ENCODE measurements at regions not wholly inside any gene's neighbourhood (a gene's known extent, or its start where the extent isn't known, plus 50 kb on each side); places are given as distances from the start of the nearest gene placed in this dataset.

GRCh38 chr5:8239646-8240045 lies 370.7 kb downstream of the MTRR start:
- H3K27me3 Mint-ChIP-seq (ENCODE audit: unreplicated experiment) = no peaks in the 10 kb centered on the region
- no peak overlapping the region for H3K27ac Mint-ChIP-seq (ENCODE audit: unreplicated experiment)
- no peak overlapping the region for H3K4me3 Mint-ChIP-seq (ENCODE audit: unreplicated experiment)
- H3K9me3 Mint-ChIP-seq (ENCODE audit: unreplicated experiment) = no peaks in the 10 kb centered on the region
- TF ChIP-seq, protein P1, sequence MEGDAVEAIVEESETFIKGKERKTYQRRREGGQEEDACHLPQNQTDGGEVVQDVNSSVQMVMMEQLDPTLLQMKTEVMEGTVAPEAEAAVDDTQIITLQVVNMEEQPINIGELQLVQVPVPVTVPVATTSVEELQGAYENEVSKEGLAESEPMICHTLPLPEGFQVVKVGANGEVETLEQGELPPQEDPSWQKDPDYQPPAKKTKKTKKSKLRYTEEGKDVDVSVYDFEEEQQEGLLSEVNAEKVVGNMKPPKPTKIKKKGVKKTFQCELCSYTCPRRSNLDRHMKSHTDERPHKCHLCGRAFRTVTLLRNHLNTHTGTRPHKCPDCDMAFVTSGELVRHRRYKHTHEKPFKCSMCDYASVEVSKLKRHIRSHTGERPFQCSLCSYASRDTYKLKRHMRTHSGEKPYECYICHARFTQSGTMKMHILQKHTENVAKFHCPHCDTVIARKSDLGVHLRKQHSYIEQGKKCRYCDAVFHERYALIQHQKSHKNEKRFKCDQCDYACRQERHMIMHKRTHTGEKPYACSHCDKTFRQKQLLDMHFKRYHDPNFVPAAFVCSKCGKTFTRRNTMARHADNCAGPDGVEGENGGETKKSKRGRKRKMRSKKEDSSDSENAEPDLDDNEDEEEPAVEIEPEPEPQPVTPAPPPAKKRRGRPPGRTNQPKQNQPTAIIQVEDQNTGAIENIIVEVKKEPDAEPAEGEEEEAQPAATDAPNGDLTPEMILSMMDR (IDR thresholded peaks at IDR 0.05; ENCODE audit: partially characterized antibody, unreplicated experiment) = no peak
- H3K36me3 Mint-ChIP-seq (ENCODE audit: unreplicated experiment) = peaks cover 6% of the 10 kb centered on the region
- peaks cover 8% of the 10 kb centered on the region for H3K4me1 Mint-ChIP-seq (ENCODE audit: low read depth, unreplicated experiment)
- no peak for DNase-seq

DNA sequence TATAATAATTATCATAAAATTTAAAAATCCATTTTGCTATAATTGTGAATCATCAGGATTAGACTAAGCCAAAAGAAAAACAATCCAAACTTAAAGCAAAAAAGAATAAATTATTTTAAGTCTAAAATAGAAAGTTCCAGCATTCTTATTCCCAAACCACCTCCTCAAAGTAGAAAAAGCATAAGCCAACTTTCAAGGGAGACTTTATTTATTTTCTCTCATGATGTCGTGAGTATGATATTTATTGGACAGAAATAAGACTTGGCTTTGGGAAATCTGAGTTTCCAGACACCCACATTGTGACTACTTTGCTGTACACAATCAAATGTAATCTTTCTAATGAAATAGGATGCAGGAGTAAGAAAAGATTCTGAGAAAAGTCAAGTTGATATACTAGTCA lies 372.1 kb downstream of the MTRR start:
- Mint-ChIP-seq H3K27ac (ENCODE audit: unreplicated experiment) (no peak overlapping the region), H3K4me1 (ENCODE audit: low read depth, unreplicated experiment) (peaks cover 8% of the 10 kb centered on the region)
- TF ChIP-seq, protein P1 (IDR thresholded peaks at IDR 0.05; ENCODE audit: partially characterized antibody, unreplicated experiment) = no peak

DNA sequence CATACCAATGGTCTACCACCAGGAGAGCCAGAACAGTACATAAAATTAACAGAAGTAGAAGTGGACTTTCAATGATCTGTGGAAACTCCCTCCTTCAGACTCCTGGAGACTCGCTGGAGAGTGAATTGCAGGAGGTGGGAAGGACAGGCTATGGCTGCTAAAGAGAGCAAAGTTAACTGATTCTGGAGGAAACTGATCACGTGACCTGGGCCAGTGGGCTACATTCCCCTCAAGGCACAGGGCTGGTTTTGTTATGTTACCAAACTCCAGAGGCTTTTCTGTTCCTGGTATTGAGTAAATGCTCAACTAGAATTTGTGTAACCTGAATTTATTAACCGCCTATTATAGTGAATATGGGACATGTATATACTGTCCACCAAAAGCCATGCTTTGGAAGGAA lies 372.6 kb downstream of the MTRR start:
- no peak overlapping the region for H3K4me3 Mint-ChIP-seq (ENCODE audit: unreplicated experiment)
- H3K36me3 Mint-ChIP-seq (ENCODE audit: unreplicated experiment) = peaks cover 7% of the 10 kb centered on the region
- no peak overlapping the region for H3K27ac Mint-ChIP-seq (ENCODE audit: unreplicated experiment)
- peaks cover 8% of the 10 kb centered on the region for H3K4me1 Mint-ChIP-seq (ENCODE audit: low read depth, unreplicated experiment)
- H3K9me3 Mint-ChIP-seq (ENCODE audit: unreplicated experiment) = no peaks in the 10 kb centered on the region
- H3K27me3 Mint-ChIP-seq (ENCODE audit: unreplicated experiment) = no peaks in the 10 kb centered on the region
- TF ChIP-seq, protein P1 (IDR thresholded peaks at IDR 0.05; ENCODE audit: partially characterized antibody, unreplicated experiment) = no peak
- no peak for DNase-seq

More for the DNA sequence above, 372.1 kb downstream of the MTRR start:
- DNase-seq = no peak
- Mint-ChIP-seq H3K27me3 (ENCODE audit: unreplicated experiment) (no peaks in the 10 kb centered on the region), H3K9me3 (ENCODE audit: unreplicated experiment) (no peaks in the 10 kb centered on the region), H3K36me3 (ENCODE audit: unreplicated experiment) (peaks cover 7% of the 10 kb centered on the region), H3K4me3 (ENCODE audit: unreplicated experiment) (no peak overlapping the region)

DNA sequence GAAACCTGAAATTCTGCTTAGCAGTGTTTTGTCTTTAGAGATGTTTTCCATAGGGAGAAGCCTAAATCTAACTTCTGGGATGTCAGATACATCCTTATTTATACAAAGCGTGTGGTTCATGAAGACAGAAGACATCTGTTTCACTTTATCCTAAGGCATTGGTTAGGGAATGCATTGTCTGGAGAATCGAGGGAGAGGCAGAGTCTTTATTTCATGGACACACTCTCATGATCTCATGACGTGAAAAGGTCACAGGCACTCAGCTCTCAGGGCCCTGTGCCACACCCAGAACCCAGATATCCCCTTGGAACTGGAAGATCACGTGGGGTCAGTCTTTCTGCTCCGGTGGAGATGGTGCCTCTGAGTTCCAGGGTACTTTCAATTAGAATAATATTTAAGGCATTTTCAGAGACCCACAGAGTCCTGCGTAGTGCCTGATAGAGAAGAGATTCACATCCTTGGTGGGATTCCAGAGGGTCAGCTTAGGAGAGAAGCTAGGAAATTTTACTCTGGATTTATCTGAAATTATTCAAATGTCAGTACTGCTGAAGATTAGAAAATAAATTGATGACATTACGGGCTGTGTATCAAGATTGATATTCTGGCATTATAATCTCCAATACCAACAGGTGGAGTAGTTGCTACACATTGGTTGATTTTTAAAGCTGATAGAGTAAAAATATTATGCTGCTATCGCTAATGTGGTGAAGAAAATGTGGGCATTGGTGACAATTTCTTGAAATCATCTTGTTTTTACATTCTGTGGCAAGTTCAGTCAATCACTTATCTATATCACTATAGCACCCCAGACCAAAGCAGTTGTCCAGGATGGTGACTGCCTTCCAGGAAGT lies 378.3 kb downstream of the MTRR start:
- Mint-ChIP-seq H3K4me3 (ENCODE audit: unreplicated experiment) (no peak overlapping the region), H3K4me1 (ENCODE audit: low read depth, unreplicated experiment) (no peaks in the 10 kb centered on the region), H3K36me3 (ENCODE audit: unreplicated experiment) (peaks cover 7% of the 10 kb centered on the region), H3K27me3 (ENCODE audit: unreplicated experiment) (no peaks in the 10 kb centered on the region), H3K27ac (ENCODE audit: unreplicated experiment) (no peak overlapping the region), H3K9me3 (ENCODE audit: unreplicated experiment) (no peaks in the 10 kb centered on the region)
- DNase-seq = no peak
- TF ChIP-seq, protein P1 (IDR thresholded peaks at IDR 0.05; ENCODE audit: partially characterized antibody, unreplicated experiment) = no peak

DNA sequence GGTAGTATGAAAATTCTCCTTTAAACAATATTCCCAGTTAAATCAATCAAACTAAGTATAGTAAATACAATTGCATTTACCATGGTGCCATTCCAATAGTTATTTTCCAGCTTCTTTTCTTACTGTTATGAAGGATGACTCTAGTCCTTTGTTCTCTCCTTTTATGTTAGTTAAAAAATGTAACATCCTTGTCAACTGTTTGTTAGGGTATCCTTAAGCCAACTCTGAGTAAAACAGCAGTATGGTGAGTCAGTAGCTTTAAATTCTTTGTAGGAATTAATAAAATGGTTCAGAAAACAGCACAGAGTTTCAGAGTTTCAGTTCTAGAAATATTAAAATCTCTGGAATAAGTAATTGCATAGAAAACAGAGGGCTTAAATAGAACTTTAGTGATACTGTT lies 384.4 kb downstream of the MTRR start:
- Mint-ChIP-seq H3K4me1 (ENCODE audit: low read depth, unreplicated experiment) (no peaks in the 10 kb centered on the region), H3K27me3 (ENCODE audit: unreplicated experiment) (no peaks in the 10 kb centered on the region), H3K4me3 (ENCODE audit: unreplicated experiment) (no peak overlapping the region), H3K36me3 (ENCODE audit: unreplicated experiment) (no peaks in the 10 kb centered on the region), H3K9me3 (ENCODE audit: unreplicated experiment) (no peaks in the 10 kb centered on the region), H3K27ac (ENCODE audit: unreplicated experiment) (no peak overlapping the region)
- DNase-seq = no peak
- TF ChIP-seq, protein P1 (IDR thresholded peaks at IDR 0.05; ENCODE audit: partially characterized antibody, unreplicated experiment) = no peak
